ENCODE measurements at regions not wholly inside any gene's neighbourhood (a gene's known extent, or its start where the extent isn't known, plus 50 kb on each side); places are given as distances from the start of the nearest gene placed in this dataset.

GRCh38 chr6:117817992-117818391, 89.1 kb upstream of the SLC35F1 start:
- TF ChIP-seq CTCF (IDR thresholded peaks at IDR 0.05; ENCODE audit: low read depth, low read length, missing input control): no peak
- no peak for TF ChIP-seq GABPA (IDR thresholded peaks at IDR 0.05 in 1 of 2, conservative IDR thresholded peaks at IDR 0.05 in 1 of 2)
- no peak for TF ChIP-seq ZBTB33 (IDR thresholded peaks at IDR 0.05)
- TF ChIP-seq REST (IDR thresholded peaks at IDR 0.05): no peak
- no peak for TF ChIP-seq SP1 (IDR thresholded peaks at IDR 0.05)
- no peak for TF ChIP-seq YY1 (IDR thresholded peaks at IDR 0.05)
